SK-N-SH treated with all-trans-retinoic acid at 6 μM for 48 hours (cell line): ENCODE measurements at regions not wholly inside any gene's neighbourhood (a gene's known extent, or its start where the extent isn't known, plus 50 kb on each side); places are given as distances from the start of the nearest gene placed in this dataset.

Source experiments
- ATAC-seq: fragments of 200-7000 bp; cut with Tn5 transposase; 3 replicates; pipeline ENCODE4 v1.9.1; 2020; ENCODE audit warnings: mild to moderate bottlenecking, moderate library complexity
- ARNTL ChIP-seq: fragments of 450-650 bp; formaldehyde crosslinking; IDR thresholded peaks from 2 replicates; pipeline ENCODE4 v1.5.0; 2020; ENCODE audit warnings: low read depth, mild to moderate bottlenecking, moderate library complexity, borderline replicate concordance
- BACH2 ChIP-seq: fragments of 250-450 bp; sonication (Bioruptor Pico); IDR thresholded peaks from 2 replicates; pipeline ENCODE4 v1.9.0; 2021; ENCODE audit warnings: mild to moderate bottlenecking, borderline replicate concordance
- CREB5 ChIP-seq: fragments of 250-450 bp; sonication (Bioruptor Pico); IDR thresholded peaks from 2 replicates; pipeline ENCODE4 v1.5.1; 2020; ENCODE audit warnings: low read depth, mild to moderate bottlenecking, moderate library complexity
- CSDC2 ChIP-seq: fragments of 250-450 bp; sonication (Bioruptor Pico); IDR thresholded peaks from 2 replicates; pipeline ENCODE4 v1.5.0; 2020; ENCODE audit warnings: mild to moderate bottlenecking, moderate library complexity
- CSRNP3 ChIP-seq: fragments of 250-450 bp; sonication (Bioruptor Pico); IDR thresholded peaks from 2 replicates; pipeline ENCODE4 v1.5.1; 2021; ENCODE audit warnings: mild to moderate bottlenecking, moderate library complexity
- ESRRG ChIP-seq: fragments of 250-450 bp; sonication (Bioruptor Pico); IDR thresholded peaks from 2 replicates; pipeline ENCODE4 v1.6.1; 2021; ENCODE audit warnings: mild to moderate bottlenecking
- ISL1 ChIP-seq: fragments of 250-450 bp; sonication (Bioruptor Pico); IDR thresholded peaks from 2 replicates; pipeline ENCODE4 v2.1.2; 2022; ENCODE audit warnings: mild to moderate bottlenecking, moderate library complexity
- OSR1 ChIP-seq: fragments of 250-450 bp; sonication (Bioruptor Pico); IDR thresholded peaks from 2 replicates; pipeline ENCODE4 v1.8.0; 2022; ENCODE audit warnings: moderate library complexity, mild to moderate bottlenecking, inconsistent platforms
- PATZ1 ChIP-seq: fragments of 250-450 bp; sonication (Bioruptor Pico); IDR thresholded peaks from 2 replicates; pipeline ENCODE4 v1.8.0; 2020; ENCODE audit warnings: mild to moderate bottlenecking, moderate library complexity, borderline replicate concordance
- POU6F1 ChIP-seq: fragments of 250-450 bp; sonication (Bioruptor Pico); IDR thresholded peaks from 2 replicates; pipeline ENCODE4 v1.8.0; 2021; ENCODE audit warnings: low read depth, mild to moderate bottlenecking, moderate library complexity, borderline replicate concordance
- PPARA ChIP-seq: fragments of 250-450 bp; sonication (Bioruptor Pico); IDR thresholded peaks from 2 replicates; pipeline ENCODE4 v1.5.0; 2020; ENCODE audit warnings: mild to moderate bottlenecking, borderline replicate concordance
- RARB ChIP-seq: fragments of 250-450 bp; sonication (Bioruptor Pico); IDR thresholded peaks from 2 replicates; pipeline ENCODE4 v1.8.0; 2021; ENCODE audit warnings: mild to moderate bottlenecking, moderate library complexity
- SNAI2 ChIP-seq: fragments of 250-450 bp; sonication (Bioruptor Pico); IDR thresholded peaks from 2 replicates; pipeline ENCODE4 v1.5.0; 2020; ENCODE audit warnings: mild to moderate bottlenecking, moderate library complexity
- TCF4 ChIP-seq: fragments of 250-450 bp; sonication (Bioruptor Pico); IDR thresholded peaks from 2 replicates; pipeline ENCODE4 v1.8.0; 2021; ENCODE audit warnings: mild to moderate bottlenecking, moderate library complexity, borderline replicate concordance
- TOX ChIP-seq: fragments of 250-450 bp; sonication (Bioruptor Pico); IDR thresholded peaks from 2 replicates; pipeline ENCODE4 v1.8.0; 2021; ENCODE audit warnings: mild to moderate bottlenecking, moderate library complexity, borderline replicate concordance
- TSHZ2 ChIP-seq: fragments of 250-450 bp; sonication (Bioruptor Pico); IDR thresholded peaks from 2 replicates; pipeline ENCODE4 v1.5.0; 2020; ENCODE audit warnings: mild to moderate bottlenecking, moderate library complexity
- ZC3H10 ChIP-seq: fragments of 250-450 bp; sonication (Bioruptor Pico); IDR thresholded peaks from 2 replicates; pipeline ENCODE4 v1.5.1; 2021; ENCODE audit warnings: mild to moderate bottlenecking, moderate library complexity
- ZFP3 ChIP-seq: fragments of 250-450 bp; sonication (Bioruptor Pico); IDR thresholded peaks from 2 replicates; pipeline ENCODE4 v1.5.0; 2020; ENCODE audit warnings: mild to moderate bottlenecking, moderate library complexity
- ZFP30 ChIP-seq: fragments of 450-650 bp; formaldehyde crosslinking; IDR thresholded peaks from 2 replicates; pipeline ENCODE4 v1.5.0; 2022; ENCODE audit warnings: mild to moderate bottlenecking, moderate library complexity
- ZNF565 ChIP-seq: fragments of 450-650 bp; formaldehyde crosslinking; conservative IDR thresholded peaks from 2 replicates; pipeline ENCODE4 v1.5.0; 2020; ENCODE audit warnings: low read depth, mild to moderate bottlenecking, moderate library complexity
- ZNF70 ChIP-seq: fragments of 450-650 bp; formaldehyde crosslinking; IDR thresholded peaks from 2 replicates; pipeline ENCODE4 v1.5.0; 2020; ENCODE audit warnings: mild to moderate bottlenecking, moderate library complexity
- ZNF8 ChIP-seq: fragments of 450-650 bp; formaldehyde crosslinking; IDR thresholded peaks from 2 replicates; pipeline ENCODE4 v1.5.0; 2020; ENCODE audit warnings: mild to moderate bottlenecking, moderate library complexity

GRCh38 chr13:22085001-22085400 is 414.1 kb downstream of the FGF9 start:
- ATAC-seq, result no peak
- TF ChIP-seq OSR1 (CRISPR knock-in tag) (no peak), ESRRG (CRISPR knock-in tag) (no peak), POU6F1 (CRISPR knock-in tag) (no peak), CSRNP3 (CRISPR knock-in tag) (no peak), TSHZ2 (no peak), TCF4 (CRISPR knock-in tag) (no peak), ZNF70 (CRISPR knock-in tag) (no peak), BACH2 (CRISPR knock-in tag) (no peak), CREB5 (CRISPR knock-in tag) (no peak), ZNF565 (CRISPR knock-in tag) (no peak), ZFP3 (CRISPR knock-in tag) (no peak)
- TF ChIP-seq, all 23 proteins: peak for 0

- TF ChIP-seq ARNTL (no peak), BACH2 (CRISPR knock-in tag) (no peak), PATZ1 (CRISPR knock-in tag) (no peak), OSR1 (CRISPR knock-in tag) (no peak), PPARA (CRISPR knock-in tag) (no peak), TSHZ2 (no peak), ZNF70 (CRISPR knock-in tag) (no peak), ESRRG (CRISPR knock-in tag) (no peak), POU6F1 (CRISPR knock-in tag) (no peak), ISL1 (CRISPR knock-in tag) (no peak), RARB (CRISPR knock-in tag) (no peak), ZFP3 (CRISPR knock-in tag) (no peak), CREB5 (CRISPR knock-in tag) (no peak), SNAI2 (CRISPR knock-in tag) (no peak), CSDC2 (CRISPR knock-in tag) (no peak), ZC3H10 (CRISPR knock-in tag) (no peak), TOX (CRISPR knock-in tag) (no peak), ZNF565 (CRISPR knock-in tag) (no peak), ZNF8 (CRISPR knock-in tag) (no peak), ZFP30 (CRISPR knock-in tag) (no peak)
- TF ChIP-seq, all 23 proteins: peak for 0
- no peak for ATAC-seq
Measured at GRCh38 chr13:22086597-22087330, 415.9 kb downstream of the FGF9 start.
